GM20000 (cell line): ENCODE measurements at regions not wholly inside any gene's neighbourhood (a gene's known extent, or its start where the extent isn't known, plus 50 kb on each side); places are given as distances from the start of the nearest gene placed in this dataset.
"Not testable (repeated sequence)": the region's sequence is repeated elsewhere in the genome, so short reads cannot be mapped to it uniquely, and the experiment has no call there.

Experiments used
- DNase-seq: peaks from one replicate; pipeline ENCODE4 v3.0.0; 2012; ENCODE audit warnings: low spot score
- TF ChIP-seq, protein P1 (sequence below): IDR thresholded peaks from 2 replicates; pipeline ENCODE4 v1.5.1; 2012; ENCODE audit warnings: mild to moderate bottlenecking, control low read depth; ENCODE audit errors: extremely low read depth, missing control alignments

GRCh38 chr9:89680547-89681467, 76.0 kb downstream of the GADD45G start:
- TF ChIP-seq, protein P1, sequence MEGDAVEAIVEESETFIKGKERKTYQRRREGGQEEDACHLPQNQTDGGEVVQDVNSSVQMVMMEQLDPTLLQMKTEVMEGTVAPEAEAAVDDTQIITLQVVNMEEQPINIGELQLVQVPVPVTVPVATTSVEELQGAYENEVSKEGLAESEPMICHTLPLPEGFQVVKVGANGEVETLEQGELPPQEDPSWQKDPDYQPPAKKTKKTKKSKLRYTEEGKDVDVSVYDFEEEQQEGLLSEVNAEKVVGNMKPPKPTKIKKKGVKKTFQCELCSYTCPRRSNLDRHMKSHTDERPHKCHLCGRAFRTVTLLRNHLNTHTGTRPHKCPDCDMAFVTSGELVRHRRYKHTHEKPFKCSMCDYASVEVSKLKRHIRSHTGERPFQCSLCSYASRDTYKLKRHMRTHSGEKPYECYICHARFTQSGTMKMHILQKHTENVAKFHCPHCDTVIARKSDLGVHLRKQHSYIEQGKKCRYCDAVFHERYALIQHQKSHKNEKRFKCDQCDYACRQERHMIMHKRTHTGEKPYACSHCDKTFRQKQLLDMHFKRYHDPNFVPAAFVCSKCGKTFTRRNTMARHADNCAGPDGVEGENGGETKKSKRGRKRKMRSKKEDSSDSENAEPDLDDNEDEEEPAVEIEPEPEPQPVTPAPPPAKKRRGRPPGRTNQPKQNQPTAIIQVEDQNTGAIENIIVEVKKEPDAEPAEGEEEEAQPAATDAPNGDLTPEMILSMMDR = no peak
- DNase-seq = peak; percentile 56

DNA sequence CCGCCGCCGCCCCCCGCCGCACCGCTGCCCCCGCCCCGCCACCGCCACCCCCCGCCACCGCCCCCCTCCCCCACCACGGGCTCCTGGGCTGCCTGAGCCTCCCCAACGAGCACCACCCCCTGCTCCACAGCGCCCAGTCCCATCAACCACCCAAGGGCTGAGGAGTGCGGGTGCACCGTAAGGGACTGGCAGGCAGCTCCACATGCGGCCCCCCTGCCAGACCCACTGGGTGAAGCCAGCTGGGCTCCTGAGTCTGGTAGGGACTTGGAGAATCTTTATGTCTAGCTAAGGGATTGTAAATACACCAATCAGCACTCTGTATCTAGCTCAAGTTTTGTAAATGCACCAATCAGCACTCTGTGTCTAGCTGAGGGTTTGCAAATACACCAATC, 76.7 kb downstream of the GADD45G start:
- DNase-seq = not testable (repeated sequence)

- TF ChIP-seq, protein P1 = no peak
- no peak for DNase-seq
These were observed 78.8 kb downstream of the GADD45G start for GRCh38 chr9:89683626-89684025.

- DNase-seq = no peak
- TF ChIP-seq, protein P1 = no peak
These were observed 79.4 kb downstream of the GADD45G start for GRCh38 chr9:89684218-89684617.

- DNase-seq = no peak
- TF ChIP-seq, protein P1 = no peak
These were observed 80.3 kb downstream of the GADD45G start for GRCh38 chr9:89684912-89685636.

GRCh38 chr9:89685698-89686097, 80.9 kb downstream of the GADD45G start:
- DNase-seq = no peak
- TF ChIP-seq, protein P1 = no peak

- TF ChIP-seq, protein P1 = no peak
- no peak for DNase-seq
These were observed 81.3 kb downstream of the GADD45G start for GRCh38 chr9:89686126-89686525.
